HG03571 (cell line): ENCODE measurements at regions not wholly inside any gene's neighbourhood (a gene's known extent, or its start where the extent isn't known, plus 50 kb on each side); places are given as distances from the start of the nearest gene placed in this dataset.

Experiments used
- ATAC-seq: cut with Tn5 transposase; IDR thresholded peaks from one replicate; pipeline ENCODE4 v1.9.1; 2021; ENCODE audit not compliant: unreplicated experiment

DNA sequence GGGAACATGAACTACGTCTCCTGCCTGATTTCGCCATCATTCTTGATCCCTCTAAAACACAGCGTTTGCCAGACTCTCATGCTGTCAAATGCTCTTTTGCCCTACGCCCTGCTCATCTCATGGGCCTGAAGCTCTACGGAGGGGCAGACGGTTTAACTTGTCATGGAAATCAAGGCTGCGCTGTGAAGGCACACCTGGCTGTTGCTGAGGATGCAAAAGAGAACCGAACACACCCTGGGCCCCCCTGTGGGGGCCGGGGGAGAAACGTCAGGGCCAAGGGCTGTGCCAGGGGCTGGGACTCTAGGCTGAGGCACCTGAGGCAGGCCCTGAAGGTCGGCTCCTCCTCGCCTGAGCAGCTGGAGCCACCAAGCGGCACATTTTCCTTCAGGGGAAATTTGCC, 957.2 kb downstream of the BRD1 start:
- ATAC-seq, result no peak

DNA sequence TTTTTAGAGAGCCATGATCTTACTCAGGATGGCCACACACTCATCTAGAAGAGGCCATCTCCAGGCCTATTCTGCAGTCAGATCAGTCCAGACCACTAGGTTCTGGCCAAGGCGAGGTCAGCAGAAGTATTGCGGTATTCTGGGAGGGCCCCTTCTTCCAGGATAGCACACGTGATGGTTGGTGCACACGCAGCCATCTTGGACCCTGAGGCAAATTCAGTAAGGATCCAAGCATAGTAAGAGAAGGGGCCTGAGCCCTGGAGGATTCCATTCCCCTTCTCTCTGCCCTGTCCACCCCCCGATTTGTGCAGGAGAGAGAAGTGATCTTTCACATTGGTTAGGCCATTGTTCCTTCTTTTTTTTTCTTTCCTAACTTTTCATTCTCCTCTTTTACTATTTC, 957.9 kb downstream of the BRD1 start:
- ATAC-seq, result no peak

DNA sequence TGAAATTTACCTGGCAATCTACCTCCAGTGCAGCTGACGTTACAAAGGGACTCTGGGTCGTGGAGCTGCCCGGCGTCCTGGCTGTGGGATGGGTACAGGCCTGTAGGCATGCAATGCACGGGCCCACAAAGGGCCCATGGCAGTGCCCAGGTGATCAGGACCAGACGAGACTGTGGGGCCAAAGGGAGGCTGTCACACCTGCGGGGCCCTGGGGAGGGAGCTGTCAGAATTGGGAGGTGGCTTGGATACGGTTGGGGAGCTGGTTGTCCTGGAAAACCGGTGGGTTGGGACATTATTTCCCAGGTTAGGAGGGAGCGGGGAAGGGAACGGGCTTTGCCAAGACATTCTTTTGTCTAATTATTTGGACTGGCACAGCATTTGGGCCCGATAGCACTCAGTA, 958.5 kb downstream of the BRD1 start:
- ATAC-seq, result no peak

DNA sequence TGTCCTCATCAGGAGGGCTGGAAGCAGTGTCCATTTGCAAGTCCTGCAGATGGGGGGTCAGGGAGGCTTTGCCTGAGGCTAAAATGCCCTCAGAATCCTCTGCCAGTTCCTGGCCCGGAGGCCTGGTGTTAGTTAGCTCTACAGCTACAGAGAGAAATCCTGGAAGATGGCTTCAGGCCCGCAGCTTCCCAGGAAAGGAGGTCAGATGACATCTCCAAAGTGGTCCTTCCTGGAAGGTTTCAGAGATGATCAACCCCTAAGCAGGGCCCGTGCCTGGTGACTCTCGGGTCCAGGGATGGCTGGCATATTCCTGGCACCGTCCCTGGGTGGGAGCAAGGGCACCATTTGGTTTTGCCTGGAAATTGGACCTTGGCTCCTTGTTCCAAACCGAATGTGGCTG, 959.1 kb downstream of the BRD1 start:
- ATAC-seq, result no peak

DNA sequence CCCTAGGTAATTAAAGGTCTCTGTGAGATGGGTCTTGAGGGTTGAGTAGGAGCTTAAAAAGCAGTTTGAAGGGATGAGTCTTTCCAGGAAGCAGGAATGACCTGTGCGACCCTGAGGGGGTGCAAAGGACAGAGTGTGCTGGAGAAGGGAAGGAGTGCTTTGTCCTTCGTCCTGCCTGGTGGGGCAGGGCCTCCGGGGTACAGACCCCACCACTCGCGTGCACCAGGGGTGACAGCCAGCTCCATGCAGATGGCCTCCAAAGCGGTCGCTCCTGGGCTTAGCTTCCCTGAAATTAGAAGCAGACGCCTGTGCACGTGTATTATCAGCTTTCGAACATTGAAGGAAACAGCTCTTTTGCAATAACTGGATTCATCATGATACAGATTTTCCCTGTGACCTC, 959.8 kb downstream of the BRD1 start:
- no peak for ATAC-seq

DNA sequence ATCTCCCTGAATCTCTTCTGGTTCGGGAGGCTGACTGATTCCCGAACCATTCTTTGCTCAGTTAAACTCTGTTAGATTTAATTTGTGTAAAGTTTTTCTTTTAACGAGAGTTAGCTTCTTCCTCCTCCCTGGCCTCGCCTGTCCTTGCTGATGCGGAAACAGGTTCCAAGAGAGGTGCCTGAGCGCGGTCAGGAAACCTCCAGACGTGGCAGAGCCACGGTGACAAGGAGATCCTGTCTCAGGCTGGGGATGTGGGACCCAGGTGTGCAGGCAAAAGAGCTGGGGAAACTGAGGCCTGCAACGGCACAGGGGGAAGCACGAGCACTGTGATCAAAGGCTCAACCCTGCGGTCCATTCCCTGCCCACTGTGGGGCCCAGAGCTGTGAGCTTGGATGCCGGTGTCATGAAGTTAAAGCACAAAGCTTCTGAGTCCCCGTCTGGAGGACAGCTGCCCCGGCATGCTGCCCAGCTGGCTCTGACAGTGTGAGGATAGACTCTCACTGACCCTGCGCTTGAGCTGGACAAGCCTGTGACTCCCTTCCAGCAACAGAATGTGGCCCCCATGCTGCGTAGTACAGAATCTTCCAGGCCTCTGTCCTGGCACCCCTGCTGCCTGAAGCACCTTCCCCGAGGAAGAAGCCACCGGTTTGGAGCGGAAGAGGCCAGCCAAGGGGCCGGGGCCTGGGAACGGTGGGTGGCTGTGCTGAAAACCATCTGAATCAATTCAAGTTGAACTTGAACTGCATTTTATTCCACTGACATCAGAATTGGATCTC, 960.6 kb downstream of the BRD1 start:
- ATAC-seq, result no peak

DNA sequence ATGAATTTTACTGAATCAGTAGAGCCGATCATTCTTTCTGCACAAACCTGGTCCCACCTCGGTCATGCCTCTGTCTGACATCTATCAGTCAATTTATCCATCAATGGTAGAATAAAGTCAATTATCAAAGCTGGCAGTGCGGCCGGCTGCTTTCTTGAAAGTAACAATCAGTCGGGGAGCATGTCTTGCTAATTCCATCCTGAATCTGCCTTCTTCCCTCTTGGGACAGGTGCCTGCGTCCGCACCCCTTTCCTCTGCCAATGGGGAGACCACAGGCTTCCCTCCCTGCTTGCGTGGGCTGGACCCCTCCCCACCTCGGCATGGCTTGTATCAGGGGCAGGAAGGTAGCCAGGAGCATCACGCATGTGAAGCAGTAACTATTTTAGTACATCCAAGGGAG, 962.9 kb downstream of the BRD1 start:
- ATAC-seq, result no peak

DNA sequence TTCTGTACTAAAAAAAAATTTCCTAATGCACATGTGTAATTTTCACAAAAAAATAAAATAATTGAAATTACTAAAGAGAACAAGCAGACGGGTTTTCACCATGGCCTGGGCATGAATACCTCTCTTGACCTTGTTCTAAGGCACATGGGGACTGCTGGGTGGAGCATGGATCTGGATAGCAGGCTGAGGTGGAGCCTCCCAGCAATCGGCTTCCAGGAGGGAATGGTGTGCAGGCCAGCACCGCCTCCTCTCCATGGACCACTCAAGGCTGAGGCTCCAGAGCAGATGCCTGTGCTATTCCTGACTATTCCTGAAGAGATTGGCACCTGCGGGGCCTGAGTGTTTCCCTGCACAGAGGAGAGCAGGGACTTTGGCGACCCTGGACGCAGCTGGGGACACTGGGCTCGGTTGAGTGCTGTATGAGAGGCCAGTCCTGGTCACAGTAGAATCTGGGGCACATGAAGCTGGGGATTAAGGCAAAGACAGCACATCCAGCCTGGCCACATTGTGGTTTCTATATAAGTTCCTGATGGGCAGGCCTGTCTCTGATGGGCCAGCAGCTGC, 963.6 kb downstream of the BRD1 start:
- ATAC-seq, result no peak

DNA sequence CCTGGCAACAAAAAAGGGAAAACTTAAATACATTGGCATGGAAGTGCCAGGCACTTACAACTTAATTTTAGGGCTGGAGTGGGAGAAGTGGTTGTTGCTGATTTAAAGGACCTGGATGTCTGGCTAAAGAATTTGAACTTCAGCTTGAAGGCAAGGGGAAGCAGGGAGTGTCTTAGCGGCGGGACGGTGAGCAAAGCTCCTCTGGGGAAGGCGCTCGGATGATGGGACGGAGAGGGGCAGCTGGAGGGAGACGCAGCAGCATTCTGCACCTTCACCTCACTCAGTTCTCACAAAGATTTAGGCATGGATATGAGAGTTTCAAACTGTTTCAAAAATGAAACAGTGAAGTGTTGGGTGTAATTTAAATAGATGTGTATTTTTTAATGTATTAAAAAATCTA, 967.1 kb downstream of the BRD1 start:
- ATAC-seq, result no peak

DNA sequence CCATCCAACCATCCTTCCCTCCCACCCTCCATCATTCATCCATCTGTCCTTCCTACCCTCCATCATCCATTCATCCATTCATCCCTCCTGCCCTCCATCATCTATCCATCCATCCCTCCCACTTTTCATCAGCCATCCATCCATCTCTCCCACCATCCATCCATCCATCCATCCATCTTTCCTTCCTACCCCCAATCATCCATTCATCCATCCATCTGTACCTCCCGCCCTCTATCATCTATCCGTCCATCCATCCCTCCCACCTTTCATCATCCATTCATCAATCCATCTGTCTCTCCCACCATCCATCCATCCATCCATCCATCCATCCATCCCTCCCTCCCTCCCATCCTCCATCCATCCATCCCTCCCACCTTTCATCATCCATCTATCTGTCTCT, 968.8 kb downstream of the BRD1 start:
- ATAC-seq, result no peak

DNA sequence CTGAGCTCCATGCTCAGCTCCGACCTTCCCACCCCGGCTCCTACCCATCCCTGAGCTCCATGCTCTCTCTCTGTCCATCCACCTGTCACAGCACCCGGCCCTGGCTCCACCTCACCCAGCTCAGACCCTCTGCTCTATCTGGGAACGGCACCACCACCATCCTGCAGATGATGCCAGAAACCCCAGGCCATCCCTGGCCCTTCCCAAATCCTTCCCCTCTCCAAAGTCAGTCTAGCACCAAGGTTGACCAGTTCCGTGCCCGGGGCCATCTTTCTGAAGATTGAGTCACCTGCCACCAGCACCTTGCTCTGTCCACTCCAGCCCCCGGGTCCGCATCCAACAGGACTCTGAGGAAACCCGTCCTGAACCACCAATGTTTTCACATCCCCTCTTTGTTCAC, 969.6 kb downstream of the BRD1 start:
- ATAC-seq, result no peak

DNA sequence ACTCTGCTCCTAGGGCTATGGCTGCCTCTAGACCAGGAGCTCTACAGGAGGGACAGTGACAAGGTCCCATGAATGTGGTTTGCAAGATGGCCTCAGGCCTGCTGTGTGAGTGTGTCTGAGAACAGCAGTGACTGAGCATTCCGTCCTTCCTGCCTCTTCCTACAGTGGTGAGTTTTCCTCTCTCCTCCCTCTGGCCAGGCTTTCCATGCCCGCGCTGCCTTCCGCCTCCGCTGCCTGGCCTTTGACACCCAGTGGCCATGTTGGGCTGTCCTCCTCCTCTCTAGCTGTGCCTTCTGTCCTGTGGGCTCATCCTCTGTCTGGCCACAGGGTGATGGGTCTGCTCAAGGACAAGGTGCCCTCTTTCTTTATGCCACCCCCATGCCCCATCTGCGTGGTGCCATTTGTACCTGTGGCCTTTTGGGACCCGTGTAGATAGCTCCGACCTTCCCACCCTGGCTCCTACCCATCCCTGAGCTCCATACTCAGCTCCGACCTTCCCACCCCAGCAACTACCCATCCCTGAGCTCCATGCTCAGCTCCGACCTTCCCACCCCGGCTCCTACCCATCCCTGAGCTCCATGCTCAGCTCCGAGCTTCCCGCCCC, 970.4 kb downstream of the BRD1 start:
- no peak for ATAC-seq

DNA sequence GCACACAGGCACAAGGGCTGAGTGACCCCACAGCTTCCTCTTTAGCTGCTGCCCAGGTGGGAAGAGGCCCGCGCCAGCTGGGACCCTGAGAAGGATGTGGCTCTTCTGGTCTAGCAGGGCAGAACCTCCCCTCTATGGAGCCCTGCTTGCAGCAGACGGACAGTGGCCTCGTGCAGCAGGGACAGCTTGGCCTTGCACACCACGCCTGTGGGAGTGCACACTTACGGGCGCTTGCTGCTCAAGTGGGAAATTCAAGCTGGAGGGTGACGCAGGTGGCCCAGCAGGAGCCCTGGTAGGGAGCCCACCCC, 971.4 kb downstream of the BRD1 start:
- ATAC-seq, result no peak

DNA sequence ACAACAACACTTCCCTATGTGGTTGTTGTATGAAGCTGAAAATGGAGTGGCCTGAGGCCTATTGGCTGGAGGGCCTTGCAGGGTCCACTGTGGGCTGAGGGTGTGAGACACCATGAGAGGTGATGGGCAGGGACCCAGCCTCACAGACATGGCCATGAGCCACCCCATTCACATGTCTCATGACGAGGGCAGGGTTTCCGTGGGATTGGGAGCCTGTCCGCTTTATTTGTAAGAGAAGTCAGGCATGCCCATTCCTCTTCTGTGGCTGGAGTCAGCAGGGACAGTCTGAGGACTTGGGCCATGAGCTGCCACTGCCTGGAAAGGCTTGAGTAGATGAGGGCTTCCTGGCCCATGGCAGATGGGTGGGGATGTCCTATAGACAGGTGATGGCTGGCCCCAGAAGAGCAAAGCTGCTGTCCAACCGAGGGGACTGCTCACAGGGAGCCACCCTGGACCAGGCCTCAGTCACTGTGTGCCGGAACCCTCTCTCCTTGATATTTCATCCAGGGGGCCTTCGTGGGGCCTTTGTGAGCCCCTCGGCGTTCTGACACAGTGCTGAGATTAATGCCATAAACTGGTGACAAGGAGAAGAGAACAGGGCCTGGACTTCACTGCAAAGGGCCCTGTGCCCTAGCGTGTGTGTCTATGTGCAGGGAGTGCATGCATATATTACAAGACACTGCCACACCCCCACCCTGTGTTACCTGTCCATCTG, 971.9 kb downstream of the BRD1 start:
- ATAC-seq, result no peak

DNA sequence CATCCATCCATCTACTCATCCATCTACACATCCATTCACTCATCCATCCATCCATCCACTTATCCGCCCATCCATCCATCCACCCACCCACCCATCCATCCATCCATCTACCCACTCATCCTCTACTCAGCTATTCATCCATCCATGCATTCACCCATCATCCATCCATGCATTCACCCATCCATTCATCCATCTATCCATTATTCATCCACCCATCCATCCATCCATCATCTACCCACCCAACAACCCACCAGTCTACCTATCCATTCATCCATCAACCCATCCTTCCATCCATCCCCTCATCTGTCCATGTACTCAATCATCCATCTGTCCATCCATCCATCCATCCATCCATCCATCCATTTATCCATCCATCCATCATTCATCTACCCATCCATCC, 972.7 kb downstream of the BRD1 start:
- ATAC-seq, result no peak

DNA sequence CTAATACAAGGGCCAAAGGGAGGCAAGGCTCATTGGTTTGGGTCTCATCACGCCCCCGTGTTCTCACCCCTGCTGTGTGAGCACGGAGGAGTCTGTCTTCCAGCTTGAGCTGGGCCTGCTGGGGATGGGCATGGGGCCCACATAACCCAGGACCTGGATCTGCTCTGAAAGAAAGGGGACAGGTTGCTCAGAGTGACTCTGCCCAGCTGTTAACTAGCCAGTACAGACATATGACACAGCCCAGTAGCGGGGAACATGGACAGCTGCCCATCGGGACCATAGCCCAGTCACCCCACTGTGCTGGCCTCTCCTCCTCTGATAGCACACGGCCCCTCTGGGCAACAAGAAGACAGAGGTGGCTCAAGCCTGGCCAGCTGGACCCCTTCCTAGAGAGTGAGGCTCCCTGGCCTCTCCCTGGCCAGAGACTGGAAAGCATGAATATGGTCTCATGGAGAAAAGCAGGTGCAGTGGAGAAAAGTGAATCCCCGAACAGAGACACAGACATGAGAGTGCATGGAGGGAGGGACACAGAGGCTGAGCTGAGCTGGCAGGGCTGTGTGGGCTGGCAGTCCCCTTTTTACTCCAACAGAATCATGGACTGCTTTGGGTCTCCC, 973.9 kb downstream of the BRD1 start:
- ATAC-seq, result no peak

DNA sequence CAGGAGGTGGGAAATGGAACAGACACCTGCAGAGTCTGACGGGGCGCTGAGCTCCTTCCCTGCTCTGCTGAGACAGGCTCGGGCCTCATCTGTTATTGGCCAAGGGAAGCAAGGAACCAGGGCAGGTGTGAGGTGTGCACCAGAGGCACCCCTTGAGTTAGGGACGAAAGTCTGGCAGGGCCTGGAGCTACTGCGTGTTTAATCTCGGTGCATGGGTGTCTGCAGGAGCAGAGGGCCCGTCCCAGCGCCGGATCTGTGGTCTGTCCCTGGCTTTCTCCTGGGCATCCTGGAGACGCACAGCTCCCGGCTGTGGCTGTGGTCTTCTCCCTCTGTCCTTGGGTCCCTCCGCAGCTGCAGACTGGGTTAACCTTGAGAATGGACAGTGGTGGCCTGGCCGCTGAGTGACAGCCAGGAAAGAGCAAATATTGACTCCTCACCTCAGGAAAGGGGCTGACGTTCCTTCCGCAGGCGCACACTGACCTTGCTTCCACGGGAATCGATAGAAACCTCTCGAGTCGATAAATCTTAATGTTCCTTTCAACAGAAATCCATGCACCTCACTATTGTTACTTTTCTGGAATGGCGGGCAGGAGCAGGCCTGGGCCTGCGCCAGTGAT, 975.6 kb downstream of the BRD1 start:
- ATAC-seq, result no peak

DNA sequence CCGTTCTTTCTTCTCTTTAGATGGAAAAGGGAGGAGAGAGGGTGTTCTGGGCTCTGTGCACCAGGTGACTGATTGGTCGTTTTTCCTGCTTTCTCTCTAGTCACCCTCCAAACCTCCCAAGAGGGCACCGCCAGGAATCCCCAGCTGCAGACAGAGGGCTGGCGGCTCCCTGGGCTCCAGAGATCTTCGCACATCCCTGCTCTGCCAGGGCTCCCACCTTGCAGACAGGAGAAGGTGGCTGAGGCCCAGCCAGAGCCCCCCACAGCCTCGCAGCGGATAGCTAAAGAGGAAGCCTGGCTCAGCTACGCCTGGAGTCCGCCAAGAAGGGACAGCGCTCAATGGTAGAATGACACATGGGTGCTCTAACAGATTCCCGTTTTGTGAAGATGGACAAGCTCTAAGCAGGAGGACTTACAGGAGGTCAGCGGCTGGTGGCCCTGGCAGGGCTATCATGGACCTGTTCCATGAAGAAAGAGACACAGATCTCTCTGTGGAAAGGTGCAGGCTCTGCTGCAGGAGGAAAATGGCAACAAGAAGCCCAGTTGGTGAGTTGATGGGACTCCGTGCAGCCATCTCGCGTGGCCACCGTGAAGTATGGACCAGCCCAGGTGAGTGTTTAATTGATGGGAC, 976.9 kb downstream of the BRD1 start:
- no peak for ATAC-seq

DNA sequence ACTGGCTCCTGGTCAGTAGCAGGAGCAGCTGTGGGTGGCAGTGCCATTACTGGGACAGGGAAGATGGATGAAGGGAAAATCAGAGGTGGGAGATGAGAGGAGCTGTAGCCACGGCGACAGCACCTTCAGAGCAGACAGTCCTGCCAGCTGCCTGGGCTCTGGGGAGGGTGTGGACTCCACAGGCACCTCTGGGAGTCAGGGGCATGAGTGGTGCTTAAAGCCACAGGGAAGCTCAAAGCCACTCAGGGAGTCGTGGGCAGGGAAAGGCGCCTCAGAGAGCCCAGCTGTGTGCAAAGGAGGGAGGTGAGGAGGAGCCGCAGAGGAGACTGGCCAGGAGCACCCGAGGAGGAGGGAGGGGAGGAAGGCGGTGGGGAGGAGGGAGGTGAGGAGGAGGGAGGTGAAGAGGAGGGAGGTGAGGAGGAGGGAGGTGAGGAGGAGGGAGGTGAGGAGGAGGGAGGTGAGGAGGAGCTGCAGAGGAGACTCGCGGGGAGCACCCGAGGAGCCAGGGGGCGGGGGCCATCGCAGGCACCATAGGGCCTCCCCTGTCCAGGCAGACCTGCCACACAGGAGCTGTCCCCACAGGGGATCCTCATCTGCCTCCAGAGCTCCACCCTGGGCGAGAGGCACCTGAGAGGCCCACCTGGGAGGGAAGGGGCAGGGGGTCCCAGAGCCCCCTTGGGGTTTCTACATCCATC, 977.6 kb downstream of the BRD1 start:
- ATAC-seq, result no peak

DNA sequence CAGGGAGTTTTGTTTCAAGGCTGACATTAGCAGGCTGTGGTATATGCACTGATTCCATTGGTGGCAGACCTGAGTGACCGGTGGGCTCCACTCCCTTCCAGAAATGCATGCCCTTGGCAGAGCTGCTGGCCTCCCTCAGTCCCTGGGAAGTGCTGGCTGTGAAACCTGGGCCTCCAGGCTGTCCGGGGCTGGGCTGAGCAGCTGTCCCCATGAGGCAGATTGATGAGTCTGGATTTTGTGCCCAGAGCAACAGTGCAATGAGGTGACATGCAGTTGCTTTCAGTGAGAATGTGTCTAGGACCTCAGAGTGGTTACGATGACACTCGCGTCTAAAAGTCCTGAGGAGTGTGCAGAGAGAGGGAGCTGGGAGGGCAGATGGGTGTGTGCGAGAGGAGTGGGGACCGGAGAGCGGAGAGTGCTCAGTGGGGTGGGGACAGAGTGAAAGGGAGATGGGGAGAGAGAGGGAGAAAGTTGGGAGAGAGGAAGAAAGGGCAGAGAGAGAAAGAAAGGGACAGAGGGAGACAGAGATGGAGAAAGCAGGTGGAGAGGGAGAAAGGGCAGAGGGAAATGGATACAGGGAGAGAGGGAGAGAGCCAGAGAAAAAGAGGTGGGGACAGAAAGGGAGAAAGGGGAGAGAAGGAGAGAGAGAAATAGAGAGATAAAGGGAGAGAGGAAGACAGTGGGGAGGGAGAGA, 978.3 kb downstream of the BRD1 start:
- ATAC-seq, result no peak
